GM20000 (cell line): ENCODE measurements at regions not wholly inside any gene's neighbourhood (a gene's known extent, or its start where the extent isn't known, plus 50 kb on each side); places are given as distances from the start of the nearest gene placed in this dataset.
"Not testable (repeated sequence)": the region's sequence is repeated elsewhere in the genome, so short reads cannot be mapped to it uniquely, and the experiment has no call there.

ENCODE experiments used
- DNase-seq: peaks from one replicate; pipeline ENCODE4 v3.0.0; 2012; ENCODE audit warnings: low spot score
- CTCF ChIP-seq: IDR thresholded peaks from 2 replicates; pipeline ENCODE4 v1.5.1; 2012; ENCODE audit warnings: mild to moderate bottlenecking, control low read depth; ENCODE audit errors: extremely low read depth, missing control alignments

- TF ChIP-seq CTCF, result no peak
- DNase-seq, result no peak
Measured at GRCh38 chr1:148367596-148367995, 115.5 kb downstream of the PPIAL4G start.

- not testable (repeated sequence) for DNase-seq
Measured at GRCh38 chr1:148366136-148366753, 116.9 kb downstream of the PPIAL4G start.

DNA sequence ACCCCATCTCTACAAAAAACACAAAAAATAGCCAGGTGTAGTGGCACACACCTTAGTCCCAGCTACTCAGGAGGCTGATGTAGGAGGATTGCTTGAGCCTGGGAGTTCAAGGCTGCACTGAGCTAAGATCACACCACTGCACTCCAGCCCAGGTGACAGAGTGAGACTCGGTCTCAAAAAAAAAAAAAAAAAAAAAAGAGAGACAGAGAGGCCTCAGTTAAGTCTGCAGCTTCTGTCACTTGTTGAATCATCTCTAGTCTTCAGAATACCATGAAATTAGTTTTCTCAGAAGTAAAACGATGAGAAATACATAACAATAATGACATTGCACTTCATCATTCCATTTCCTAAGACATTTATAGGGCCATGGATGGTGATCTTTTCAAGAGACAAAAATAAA lies 118.0 kb downstream of the PPIAL4G start:
- DNase-seq, result not testable (repeated sequence)

DNA sequence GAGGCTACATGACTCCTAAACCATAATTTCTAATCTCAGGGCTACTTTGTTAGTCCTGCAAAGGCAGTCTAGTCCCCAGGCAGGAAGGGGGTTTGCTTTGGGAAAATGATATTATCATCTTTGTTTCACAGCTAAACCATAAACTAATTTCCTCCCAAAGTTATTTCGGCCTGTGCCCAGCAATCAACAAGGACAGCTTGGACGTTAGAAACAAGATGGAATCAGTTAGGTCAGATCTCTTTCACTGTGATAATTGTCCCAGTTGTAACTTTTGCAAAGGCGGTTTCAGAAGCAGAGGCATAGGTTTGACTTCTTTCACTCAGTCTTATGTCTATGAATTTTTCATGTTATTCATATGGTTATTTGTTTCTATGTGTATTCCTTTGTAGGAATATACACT lies 119.1 kb downstream of the PPIAL4G start:
- DNase-seq, result not testable (repeated sequence)

DNA sequence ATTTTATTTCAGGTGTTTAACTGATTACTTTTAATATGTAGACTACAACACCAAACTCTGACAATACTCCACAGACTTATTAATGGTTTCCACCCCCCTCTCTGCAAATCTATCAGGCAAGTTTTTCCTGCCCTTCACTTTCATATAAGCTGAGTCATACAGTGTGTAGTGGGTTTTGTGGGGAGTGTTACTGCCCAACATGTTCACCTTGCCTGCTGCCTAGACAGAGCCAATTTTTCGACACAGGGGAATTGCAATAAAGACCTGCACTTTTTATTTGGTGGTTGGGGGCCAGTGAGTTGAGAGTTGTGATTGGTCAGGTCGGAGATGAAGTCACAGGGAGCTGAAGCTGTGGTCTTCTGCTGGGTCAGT lies 119.7 kb downstream of the PPIAL4G start:
- no peak for DNase-seq
- no peak for TF ChIP-seq CTCF

- no peak for TF ChIP-seq CTCF
- no peak for DNase-seq
Measured at GRCh38 chr1:148362626-148363438, 120.3 kb downstream of the PPIAL4G start.

- no peak for TF ChIP-seq CTCF
- DNase-seq, result no peak
Measured at GRCh38 chr1:148362216-148362611, 120.9 kb downstream of the PPIAL4G start.

GRCh38 chr1:148361427-148362215 lies 121.5 kb downstream of the PPIAL4G start:
- DNase-seq, result not testable (repeated sequence)

- no peak for TF ChIP-seq CTCF
Measured at GRCh38 chr1:148357037-148357436, 126.1 kb downstream of the PPIAL4G start.

More at GRCh38 chr1:148357037-148357436, 126.1 kb downstream of the PPIAL4G start:
- DNase-seq, result no peak
